Stimulated activated CD4-positive, alpha-beta T cell treated with anti-CD3 and anti-CD28 coated beads, TNF-alpha, amount 100 ng/mL, for 1 hour (primary cell): ENCODE measurements at regions not wholly inside any gene's neighbourhood (a gene's known extent, or its start where the extent isn't known, plus 50 kb on each side); places are given as distances from the start of the nearest gene placed in this dataset.

Experiments used
- DNase-seq, 3 donors: peaks; one replicate each; pipeline ENCODE4 v3.0.0-alpha.2; 2020; ENCODE audit warnings: low read depth in 3 of 3, low spot score in 1 of 3

DNA sequence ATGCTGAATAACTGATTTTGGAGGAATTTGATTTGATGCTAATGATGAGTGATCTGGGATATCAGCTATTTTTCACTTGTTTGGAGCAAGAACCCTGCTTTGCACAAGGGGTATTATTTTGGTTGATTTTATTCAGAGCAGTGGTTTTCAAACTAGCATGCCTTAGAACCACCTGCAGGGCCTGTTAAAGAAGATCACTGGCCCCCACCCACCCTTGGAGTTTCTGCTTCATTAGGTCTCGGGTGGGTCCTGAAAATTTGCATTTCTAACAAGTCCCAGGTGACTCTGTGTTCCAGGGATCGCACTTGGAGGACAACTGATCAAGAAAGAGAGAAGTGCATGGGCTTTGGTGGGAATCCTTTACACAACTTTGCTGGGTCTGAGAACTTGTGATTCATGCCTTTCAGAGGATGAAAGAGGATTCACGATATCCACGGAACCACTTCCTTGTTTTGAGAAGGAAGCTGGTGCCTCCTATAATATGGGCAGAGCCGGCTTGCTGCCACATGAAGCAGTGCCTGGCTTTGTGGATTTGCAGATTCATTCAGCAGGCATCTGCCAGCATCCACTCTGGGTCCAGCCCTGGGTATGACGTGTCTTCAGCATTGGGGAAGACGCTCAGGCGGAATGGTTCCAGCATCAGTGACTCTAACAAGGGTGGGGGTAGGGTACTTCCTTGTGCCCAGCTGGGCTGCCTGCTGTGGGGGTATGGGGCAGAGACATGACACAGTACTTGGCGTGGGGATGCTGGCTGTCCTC, 106.6 kb upstream of the PITX1 start:
- DNase-seq, result no peak

DNA sequence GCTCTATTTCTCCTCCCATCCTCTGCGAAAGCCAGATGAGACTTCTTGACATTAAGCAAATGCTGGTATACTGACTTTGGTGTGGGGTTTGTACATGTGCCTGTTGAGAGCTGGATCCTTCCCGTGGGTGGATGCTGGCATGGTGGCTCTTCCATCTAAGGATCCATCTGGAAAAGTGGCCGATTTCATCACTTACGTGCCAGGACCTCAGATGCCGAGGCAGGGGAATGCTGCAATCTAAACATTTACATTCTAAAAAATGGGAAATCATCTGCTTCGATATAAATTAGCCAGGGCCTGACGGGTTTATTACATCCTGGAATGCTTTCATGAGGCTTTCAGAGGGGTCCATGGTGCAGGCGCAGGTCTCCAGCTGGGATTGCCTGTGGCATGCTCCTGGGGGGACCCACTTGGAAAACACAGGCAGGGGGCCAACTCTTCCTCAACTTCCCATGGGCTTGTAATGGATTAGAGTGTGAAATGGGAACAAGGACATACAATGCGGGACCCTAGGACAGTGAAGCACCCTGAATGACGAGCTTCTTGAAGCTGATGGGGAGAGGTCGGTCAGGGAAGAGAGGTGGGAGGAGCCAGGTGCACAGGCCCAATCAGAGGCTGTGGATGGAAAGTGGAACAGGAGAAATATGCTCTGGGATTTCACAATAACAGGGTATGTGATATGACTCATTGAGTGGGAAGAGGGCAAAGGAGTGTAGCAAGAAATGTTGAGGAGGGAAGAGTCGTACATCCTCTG, 105.5 kb upstream of the PITX1 start:
- DNase-seq, result no peak

DNA sequence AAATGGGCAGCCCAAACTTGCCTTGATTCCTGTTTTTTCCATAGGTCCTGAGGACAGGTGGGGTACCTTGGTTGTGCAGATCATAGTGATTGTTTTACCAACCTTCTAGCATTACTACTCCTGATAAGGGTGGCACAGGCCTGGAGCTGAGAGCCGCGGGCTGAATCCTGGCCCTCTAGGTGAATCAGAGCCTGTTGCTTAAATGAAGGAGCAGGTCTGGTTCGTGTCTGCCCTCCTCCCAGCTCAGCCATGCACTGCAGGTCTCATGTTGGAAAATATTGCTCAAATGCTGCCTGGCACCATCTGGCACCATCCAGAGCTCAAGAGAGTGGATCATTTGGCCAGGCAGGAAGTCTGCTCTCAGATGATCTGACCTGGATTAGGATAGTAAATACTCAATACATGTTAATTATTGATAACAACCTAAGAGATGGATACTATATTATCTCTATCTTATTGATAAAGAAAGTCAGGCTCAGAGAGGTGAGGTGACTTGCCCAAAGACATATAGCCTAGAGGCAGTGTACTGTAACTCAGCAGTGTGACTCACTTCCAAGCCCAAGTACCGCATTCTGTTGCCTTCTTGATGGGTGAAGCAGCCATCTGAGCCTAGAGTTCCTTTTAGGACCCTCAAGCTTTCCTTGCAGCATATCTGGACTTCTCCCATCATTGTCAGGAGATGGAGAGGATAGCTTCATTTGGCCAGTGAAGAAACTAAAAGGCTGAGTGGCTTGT, 104.3 kb upstream of the PITX1 start:
- DNase-seq, result no peak

DNA sequence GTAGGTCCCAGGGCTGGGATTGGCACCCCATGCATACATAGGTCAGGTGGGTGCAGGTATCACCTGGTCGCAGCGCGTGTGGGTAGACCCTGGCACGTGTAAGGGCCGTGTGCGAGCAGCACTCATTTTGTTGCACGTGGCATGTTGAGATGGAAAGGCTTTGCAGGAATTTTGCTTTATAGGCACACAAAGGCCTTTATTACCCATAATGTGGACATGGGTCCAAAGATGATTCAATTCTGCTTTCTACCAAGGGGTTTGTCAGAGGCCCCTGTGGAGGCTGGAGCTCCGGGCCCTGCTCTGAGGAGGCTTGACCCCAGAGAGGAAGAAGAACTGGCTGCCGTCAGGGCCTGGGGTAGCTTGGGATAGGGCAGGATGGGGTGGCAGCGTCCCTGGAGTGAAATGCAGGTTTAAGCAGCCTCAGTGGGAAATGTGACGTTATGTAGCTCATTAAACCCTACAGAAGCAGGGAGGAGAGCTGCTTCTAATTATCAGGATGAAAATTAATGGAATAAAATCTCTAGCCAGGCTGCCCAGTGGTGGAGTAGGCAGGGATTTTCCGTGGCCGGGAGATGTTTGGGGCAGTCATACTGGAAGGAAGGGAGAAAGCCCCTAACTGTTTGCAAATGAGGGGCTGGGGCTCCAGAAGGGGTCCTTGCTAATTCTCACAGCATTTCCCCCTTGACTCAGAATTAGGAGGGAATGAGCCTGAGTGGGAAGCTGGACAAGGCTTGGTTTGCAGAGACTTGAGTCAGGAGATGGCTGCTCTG, 103.3 kb upstream of the PITX1 start:
- DNase-seq, result no peak

DNA sequence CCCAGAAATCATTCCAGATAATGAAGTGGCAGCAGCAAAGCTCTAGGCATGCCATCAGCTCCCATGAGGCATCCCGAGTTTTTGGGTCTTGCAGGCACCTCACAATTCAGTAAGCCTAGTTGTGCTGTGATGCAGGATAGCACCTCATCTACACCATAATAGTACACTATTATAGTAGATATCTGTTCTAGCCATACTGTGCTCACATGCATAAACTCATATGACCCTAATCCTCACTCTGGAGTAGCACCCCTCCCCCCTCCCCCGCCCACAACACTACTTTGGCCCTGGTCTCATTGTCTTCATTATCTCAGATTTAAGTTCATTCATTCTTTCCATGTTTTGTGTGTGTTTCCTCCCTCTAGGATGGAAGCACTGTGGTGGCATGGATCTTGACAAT, 102.5 kb upstream of the PITX1 start:
- DNase-seq, result no peak

DNA sequence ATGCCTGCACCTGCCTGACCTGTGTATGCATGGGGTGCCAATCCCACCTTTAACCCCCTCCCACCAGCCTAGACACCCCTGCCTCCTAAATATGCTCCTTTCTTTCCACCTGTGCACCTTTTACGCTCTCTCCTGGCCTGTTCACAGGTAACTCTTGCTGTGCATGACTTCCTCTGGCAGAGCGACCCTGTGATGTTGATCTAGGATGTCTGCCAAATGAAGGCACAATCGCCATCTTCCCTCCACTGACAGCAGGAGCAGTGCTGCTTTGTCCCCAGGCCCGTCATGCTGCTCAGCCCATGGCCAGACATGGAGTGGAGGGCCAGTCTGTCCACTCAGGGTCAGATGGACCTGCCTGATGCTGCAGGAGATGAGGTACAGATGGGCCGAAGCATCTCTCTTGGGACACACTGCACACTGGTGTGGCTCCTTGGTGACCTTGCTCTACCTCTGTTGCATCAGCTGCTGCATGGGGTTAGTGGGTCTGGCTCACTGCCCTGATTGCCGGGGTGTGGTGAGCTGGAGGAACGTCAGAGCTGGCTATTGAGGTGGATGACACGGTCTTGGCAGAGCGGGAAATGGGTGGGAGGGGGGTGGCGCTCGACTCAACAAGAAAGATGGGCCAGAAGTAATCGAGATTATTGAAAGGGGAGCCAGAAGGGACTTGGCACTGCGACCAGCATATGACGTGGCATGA, 101.7 kb upstream of the PITX1 start:
- no peak for DNase-seq

DNA sequence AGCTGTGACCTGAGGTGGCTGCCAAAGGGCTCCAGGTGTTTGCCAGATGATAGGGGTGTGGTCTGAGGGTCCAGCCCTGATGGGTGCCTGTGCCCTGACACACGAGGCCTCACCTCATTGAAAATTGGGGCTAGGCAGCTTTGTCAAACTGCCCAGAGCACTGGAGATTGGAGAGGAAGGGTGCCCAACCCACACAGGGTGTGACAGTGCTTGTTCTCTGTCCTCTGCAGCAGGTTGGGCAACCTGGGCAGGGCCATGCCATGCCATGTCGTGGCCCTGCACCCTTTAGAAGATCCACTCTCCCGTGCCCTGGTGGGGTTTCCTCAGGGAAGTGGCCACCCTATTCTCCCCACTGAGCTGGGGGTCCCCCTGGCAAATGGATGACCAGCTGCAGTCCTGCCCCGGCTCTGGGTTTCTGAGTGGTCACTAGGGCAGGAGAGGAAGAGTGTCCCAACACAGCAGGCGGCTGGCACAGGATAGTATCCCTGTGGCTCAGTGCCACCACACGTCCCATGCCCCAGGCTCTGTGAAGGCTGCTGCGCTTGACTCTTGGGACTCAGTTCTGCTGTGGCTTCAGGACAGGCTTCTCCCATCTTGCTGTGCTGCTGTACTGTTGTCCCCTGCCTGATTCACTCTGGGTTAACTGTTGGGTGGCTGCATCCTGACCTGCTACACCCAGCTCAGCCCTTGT, 100.8 kb upstream of the PITX1 start:
- DNase-seq, result no peak

DNA sequence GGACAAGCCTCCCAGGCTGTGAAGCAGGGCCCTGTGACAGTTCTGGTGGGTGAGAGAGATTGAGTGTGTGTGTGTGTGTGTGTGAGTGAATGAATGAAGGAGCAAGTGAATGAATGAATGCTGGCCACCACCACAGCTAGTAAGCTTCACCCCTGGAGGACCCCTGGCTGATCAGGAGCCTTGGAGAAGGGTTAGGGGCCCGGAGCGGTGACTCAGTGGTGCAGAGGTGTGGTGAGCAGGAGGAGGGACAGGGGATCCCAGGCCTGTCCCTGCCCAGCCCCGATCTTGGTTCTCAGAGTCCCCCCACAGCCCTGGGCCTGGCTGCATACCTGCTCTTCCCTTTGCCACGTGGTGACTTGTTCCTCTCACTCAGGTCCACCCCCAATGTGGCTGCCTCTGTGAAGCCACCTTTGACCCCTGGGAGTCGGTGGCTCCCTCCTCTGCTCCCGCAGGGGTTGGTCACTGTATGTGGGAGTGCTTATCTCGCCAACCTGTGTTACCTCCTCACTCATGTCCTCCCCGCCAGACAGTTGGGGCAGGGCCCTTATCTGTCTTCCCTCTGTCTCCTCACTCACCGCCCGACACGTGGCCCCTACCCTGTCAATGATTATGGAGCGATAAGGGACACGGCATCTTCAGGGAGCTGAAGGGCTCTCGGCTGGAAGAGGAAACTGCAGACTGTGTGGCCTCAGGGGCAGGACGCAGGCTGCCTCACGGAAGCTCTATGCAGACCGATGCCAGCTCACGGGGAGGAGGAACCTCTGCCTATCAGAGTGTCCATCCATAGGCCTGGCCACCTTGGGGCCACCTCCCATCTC, 99.9 kb upstream of the PITX1 start:
- DNase-seq, result no peak

DNA sequence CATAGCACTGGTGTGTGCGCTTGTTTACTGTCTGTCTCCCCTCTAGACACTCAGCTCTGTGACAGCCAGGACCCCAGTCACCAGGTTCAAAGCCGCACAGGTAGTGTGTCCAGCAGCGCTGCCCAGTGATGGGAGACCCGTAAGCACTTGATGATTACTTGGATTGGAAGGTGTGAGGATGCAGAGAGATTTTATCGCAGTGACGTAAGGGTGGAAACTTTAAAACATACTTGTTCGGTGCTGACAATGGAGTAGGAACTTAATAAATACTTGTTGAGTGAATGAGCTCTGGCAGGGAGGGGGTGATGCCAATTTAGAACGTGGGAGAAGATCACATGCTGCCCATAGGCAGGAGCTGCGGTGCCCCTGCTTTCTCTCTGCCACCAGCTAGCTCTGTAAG, 99.2 kb upstream of the PITX1 start:
- DNase-seq, result no peak

DNA sequence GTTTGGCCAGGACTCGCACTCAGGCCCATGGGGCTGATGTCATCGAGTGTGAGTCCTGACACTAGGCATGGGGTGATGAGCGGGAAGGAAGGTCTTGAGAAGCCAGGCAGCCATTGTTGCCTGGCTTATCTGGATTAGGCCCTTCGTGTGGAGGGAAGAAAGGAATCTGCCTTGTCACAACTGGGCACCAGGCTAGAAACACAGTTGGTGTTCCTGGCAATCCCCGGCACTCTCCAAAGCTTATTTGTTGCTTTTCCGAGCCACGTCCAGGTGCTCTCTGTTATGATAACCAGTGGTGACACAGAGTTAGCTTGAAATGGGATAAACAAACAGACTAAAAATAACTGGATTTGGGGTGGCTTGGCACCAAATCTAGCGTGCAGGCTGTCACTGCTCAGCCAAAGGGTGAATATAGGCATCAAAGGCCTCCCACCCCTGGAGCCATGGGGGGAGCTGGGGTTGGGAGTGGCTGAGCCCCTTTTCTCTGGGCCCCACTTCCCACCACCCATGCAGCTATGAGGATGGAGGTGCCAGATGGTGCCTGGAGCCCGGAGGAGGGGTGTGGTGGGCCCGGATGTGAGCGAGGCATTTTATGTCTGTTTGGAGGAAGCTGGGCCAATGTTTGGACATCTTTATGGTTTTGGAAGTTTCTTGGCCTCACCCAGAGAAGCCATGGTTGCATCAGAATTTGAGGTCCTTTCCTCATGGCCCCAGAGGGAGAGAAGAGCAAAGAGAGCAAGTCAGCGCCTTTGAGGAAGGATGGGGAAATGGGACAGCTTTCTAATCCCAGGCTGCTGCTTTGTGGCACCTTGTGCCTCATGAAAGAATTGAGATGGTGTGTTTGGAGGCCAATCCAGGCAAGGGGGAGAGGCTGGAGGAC, 98.0 kb upstream of the PITX1 start:
- no peak for DNase-seq

DNA sequence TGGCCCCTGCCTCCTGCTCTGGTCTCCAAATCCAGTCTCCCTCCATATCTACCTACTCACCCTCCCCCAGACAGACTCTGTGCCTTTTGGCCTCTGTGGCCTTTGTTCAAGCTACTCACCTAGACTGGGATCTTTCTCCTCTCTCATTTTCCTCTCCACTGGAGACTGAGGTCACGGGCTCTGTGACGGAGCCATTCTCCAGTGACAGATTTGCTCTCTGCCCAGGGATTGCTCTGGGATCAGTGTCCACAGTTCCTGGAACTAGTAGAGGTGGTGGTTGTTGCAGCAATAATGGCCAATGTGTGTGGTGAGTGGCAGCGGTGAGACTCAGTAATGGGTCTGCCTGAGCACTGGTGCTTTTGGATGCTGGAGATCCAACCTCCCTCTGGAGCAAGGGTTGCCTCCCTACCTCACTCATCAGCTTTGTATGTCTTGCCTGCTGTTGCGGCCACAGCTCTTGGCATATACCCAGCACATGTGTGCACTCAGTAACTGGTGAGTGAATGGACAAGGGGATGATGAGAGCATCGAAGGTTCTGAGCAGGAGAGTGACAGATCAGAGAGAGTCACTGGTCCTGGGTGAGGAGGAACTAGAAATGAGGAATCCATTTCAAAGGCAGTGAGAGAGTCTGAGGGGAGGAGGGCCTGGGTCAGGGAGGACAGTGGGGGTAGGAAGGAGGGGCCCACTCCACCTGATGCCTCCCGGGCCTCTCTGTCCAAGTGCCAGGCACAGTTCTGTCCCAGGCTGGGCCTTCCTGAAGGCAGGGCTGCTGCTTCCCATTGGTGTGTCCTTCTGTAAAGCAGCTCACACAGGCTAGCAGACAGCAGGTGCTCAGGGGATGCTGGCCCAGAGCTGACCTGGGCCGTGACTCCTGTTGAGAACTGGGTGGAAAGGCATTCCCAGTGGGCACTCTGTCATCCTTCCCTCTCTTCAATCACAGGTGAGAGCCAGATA, 96.5 kb upstream of the PITX1 start:
- DNase-seq, result no peak

DNA sequence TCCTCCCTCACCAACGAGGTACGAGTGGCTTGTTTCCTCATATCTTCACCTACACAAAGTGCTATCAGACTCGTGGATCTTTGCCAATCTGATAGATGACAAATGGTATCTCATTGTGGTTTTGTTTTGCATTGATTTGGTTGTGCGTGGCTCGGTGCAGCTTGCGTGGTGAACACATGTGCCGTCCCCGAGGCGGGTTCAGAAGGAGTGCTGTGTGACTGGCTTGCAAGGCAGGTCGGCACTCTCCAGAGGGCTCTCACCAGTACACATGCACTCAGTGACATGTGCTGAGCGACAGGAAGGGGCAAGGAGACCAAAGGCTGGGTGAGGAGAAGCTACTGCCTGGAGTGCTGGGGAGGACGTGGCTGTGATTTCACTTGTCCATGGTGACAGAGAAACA, 95.3 kb upstream of the PITX1 start:
- no peak for DNase-seq

DNA sequence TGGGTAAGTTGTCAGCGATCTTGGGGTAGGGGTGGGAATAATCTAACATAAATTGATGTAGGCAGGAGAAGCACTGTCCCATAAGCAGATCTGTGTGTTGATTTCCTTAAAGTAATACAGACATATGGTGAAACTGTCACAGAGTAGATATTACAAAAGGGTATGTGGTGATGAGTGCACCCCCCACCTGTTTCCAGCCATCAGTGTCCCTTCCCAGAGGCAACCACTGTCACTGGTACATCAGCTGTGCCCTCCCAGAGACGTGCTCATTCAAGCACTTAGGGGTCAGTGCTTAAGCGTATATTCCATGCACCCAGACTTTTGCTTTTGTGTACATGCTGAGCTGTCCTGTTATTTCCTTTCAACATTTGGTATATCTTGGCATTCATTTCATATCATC, 94.3 kb upstream of the PITX1 start:
- no peak for DNase-seq

DNA sequence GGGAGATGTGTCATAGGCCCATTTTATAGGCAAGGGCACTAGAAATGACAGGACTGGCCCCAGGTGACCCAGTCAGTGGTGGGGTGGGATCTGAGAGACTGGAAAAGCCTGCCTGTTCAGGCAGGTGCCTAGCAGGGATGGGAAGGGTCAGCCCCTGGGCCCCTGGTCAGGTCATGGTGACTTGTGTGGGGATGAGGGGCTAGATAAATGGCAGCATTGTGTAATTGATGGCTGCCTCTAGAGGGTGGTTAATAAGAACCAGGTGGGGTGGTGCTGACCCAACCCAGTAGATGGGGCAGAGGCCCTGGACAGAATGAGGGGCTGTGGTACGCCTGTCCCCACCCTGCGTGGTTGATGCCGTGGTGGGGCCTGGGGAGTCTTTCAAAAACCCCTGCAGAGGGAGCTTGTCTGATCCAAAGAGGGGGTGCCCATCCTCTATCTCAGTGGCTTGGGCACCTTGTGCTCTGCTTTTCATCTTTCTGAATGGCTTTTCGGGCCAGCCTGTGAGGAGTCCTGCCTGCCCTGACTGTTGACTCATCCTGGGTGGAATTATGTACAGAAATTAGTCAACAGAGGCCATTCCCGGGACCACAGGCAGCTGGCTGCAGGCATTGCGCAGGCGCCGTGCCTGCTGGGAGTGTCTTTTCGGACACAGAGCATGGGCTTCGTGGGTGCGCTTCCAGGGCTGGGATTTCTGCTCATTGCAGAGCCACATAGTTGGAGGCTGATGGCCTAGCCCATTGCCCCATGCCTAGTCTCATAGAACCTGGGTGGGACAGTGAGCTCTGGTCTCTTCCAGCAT, 93.6 kb upstream of the PITX1 start:
- DNase-seq, result no peak

DNA sequence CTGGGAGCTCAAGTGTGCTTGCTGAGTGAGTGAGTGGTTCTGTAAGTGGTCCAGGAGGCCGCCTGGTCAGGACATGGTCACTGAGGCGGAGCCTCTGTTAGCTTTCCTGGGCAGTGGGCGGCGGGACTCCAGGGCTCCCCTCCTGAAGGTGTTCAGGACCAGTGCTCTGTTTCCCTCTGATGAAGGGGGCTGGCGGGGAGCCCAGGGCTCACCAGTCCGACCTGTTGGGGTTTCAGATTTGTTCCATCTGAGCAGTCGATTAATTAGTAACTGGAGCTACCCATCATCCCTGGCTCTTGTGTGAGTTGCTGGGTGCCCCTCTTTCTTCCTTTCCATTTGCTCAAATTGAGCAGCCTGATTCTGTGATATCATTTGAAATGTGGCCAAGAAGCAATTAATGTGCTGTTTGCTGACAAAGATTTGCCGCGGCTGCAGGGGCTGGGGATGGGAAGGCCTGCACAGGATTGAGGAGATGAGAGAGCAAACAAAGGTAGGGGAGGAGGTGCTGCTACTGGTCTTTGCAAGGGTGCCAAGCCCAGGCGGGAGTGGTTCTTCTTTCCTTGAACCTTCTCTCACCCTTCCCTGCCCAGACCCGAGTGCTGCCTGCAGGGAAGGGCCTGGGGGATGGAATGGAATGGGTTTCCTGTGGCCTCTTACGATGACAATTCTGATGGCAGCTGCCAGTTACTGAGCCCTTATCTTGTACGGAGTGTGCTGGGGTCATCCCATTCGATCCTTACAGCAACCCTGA, 92.8 kb upstream of the PITX1 start:
- no peak for DNase-seq

DNA sequence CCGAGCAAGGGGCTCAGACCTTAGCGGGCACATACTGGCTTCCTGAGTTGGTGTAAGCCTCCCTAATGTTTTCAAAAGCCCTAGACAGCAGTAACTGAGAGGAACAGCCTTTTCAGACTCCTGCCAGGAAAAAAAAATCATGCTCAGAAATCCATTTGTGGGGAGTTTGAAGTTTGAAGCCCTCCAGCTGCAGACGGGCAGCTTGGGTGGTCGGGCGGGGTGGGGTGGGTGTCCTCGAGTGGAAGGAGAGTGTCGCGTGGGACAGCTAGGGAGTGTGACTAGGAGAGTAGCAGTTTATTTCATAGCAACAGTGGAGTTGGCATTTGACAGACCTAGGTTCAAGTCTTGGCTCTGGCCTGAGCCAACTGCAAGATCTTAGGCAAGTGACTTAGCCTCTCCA, 90.7 kb upstream of the PITX1 start:
- no peak for DNase-seq
